HepG2 (cell line): ENCODE measurements at regions not wholly inside any gene's neighbourhood (a gene's known extent, or its start where the extent isn't known, plus 50 kb on each side); places are given as distances from the start of the nearest gene placed in this dataset.

Source experiments
- ATAC-seq: fragments of 200-7000 bp; cut with Tn5 transposase; 3 replicates; pipeline ENCODE4 v1.9.1; 2020; ENCODE audit warnings: mild to moderate bottlenecking, moderate library complexity
- BruUV-seq: library from RNA; stranded (reverse); fragments of 400-500 nt; replicated peaks from 2 replicates; lab custom pipeline; 2021; lab: Mats Ljungman, UMichigan
- CTCF ChIA-PET: fragments of 300-600 bp; formaldehyde crosslinking; extraction: SDS; loops from one replicate; lab custom pipeline; 2021; ENCODE audit warnings: low total read pairs, inconsistent platforms, low intra/inter-chr PET ratio; lab: Yijun Ruan, JAX
- POLR2A ChIA-PET: fragments of 350-600 bp; sonication (Branson Sonifier 250); formaldehyde crosslinking; loops from one replicate; lab custom pipeline; 2020; ENCODE audit warnings: antibody characterized with exemption, inconsistent platforms; lab: Yijun Ruan, JAX
- DNase-seq: peaks from one replicate; pipeline ENCODE4 v3.0.0-alpha.2; 2015; ENCODE audit warnings: low spot score
- FAIRE-seq: peaks from 3 replicates; lab custom pipeline; 2011; peaks lifted over from hg19 to GRCh38; lab: Jason Lieb, UNC
- H2AFZ ChIP-seq: one replicate; pipeline ENCODE4 v1.6.1; 2011; ENCODE audit warnings: low read length, inconsistent platforms
- H3K27ac ChIP-seq: fragments of 300-600 bp; 3 replicates; pipeline ENCODE4 v1.8.0; 2011; ENCODE audit warnings: mixed run types, mild to moderate bottlenecking, mixed read lengths, low read length, inconsistent platforms; ENCODE audit not compliant: insufficient read depth; ENCODE audit errors: extremely low read length
- H3K27me3 ChIP-seq, 2 experiments: fragments of 200-600 bp in 1 of 2; 2 replicates in 1 of 2; 3 replicates in 1 of 2; pipeline versions ENCODE4 v1.6.0 to v1.8.0; 2011; ENCODE audit warnings: low read length in 2 of 2, mild to moderate bottlenecking in 2 of 2, moderate library complexity in 2 of 2, inconsistent platforms in 1 of 2; ENCODE audit not compliant: insufficient read depth in 2 of 2, control insufficient read depth in 1 of 2
- H3K36me3 ChIP-seq, 2 experiments: fragments of 200-600 bp in 1 of 2; replicated peaks in 1 of 2; 2 replicates in 1 of 2; 3 replicates in 1 of 2; pipeline versions ENCODE4 v1.5.1 to v1.8.0; 2011; ENCODE audit warnings: low read length in 2 of 2, inconsistent platforms in 1 of 2; ENCODE audit not compliant: insufficient read depth in 2 of 2, control insufficient read depth in 1 of 2
- H3K4me1 ChIP-seq: 2 replicates; pipeline ENCODE4 v1.5.1; 2012; ENCODE audit warnings: low read length, inconsistent platforms; ENCODE audit not compliant: insufficient read depth
- H3K4me2 ChIP-seq: 2 replicates; pipeline ENCODE4 v1.6.0; 2011; ENCODE audit warnings: low read depth, low read length, inconsistent platforms
- H3K4me3 ChIP-seq, 3 experiments: fragments of 200-600 bp in 1 of 3; sonication (generic), shearing (Covaris generic) in 1 of 3; replicated peaks in 1 of 3; 2 replicates each; pipeline ENCODE4 v1.5.1; 2011 to 2016; ENCODE audit warnings: low read length in 3 of 3, inconsistent platforms in 2 of 3, low read depth in 2 of 3, mild to moderate bottlenecking in 2 of 3, control low read depth in 1 of 3, mixed read lengths in 1 of 3; ENCODE audit not compliant: insufficient read depth in 1 of 3
- H3K79me2 ChIP-seq: one replicate; pipeline ENCODE4 v1.6.1; 2011; ENCODE audit warnings: low read length, inconsistent platforms; ENCODE audit not compliant: insufficient read depth
- H3K9ac ChIP-seq: 2 replicates; pipeline ENCODE4 v1.6.0; 2011; ENCODE audit warnings: mild to moderate bottlenecking, low read depth, low read length, inconsistent platforms; ENCODE audit not compliant: insufficient read depth
- H3K9me3 ChIP-seq: 2 replicates; pipeline ENCODE4 v1.5.1; 2012; ENCODE audit warnings: mild to moderate bottlenecking, low read length
- H4K20me1 ChIP-seq: 2 replicates; pipeline ENCODE4 v1.6.0; 2011; ENCODE audit warnings: inconsistent platforms, mild to moderate bottlenecking, low read length, moderate library complexity; ENCODE audit not compliant: insufficient read depth
- AGO1 ChIP-seq: fragments of 200-400 bp; formaldehyde crosslinking; IDR thresholded peaks from 2 replicates; pipeline ENCODE4 v1.6.1; 2017; ENCODE audit warnings: mild to moderate bottlenecking, low read depth, low read length, moderate library complexity; ENCODE audit not compliant: poor library complexity, severe bottlenecking
- BRD4 ChIP-seq: sonication (generic); formaldehyde crosslinking; IDR thresholded peaks from 2 replicates; pipeline ENCODE4 v1.4.0; 2020; ENCODE audit warnings: missing genetic modification reagents
- HNRNPL ChIP-seq: fragments of 200-400 bp; formaldehyde crosslinking; IDR thresholded peaks from 2 replicates; pipeline ENCODE4 v1.6.1; 2017; ENCODE audit warnings: mild to moderate bottlenecking, low read depth, low read length
- MED1 ChIP-seq: sonication (generic); formaldehyde crosslinking; IDR thresholded peaks from 2 replicates; pipeline ENCODE4 v1.4.0; 2020; ENCODE audit warnings: missing genetic modification reagents
- NR2F2 ChIP-seq: IDR thresholded peaks from 2 replicates; pipeline ENCODE4 v1.6.1; 2012; ENCODE audit warnings: low read depth, inconsistent platforms, borderline replicate concordance
- SRF ChIP-seq: IDR thresholded peaks from 2 replicates; pipeline ENCODE4 v1.6.1; 2011; ENCODE audit warnings: mild to moderate bottlenecking, low read depth, low read length, moderate library complexity
- YEATS4 ChIP-seq: sonication (generic); formaldehyde crosslinking; IDR thresholded peaks from 2 replicates; pipeline ENCODE4 v1.4.0; 2020; ENCODE audit warnings: missing genetic modification reagents, borderline replicate concordance
- ZNF143 ChIP-seq: sonication (generic); formaldehyde crosslinking; IDR thresholded peaks from 2 replicates; pipeline ENCODE4 v1.4.0; 2020; ENCODE audit warnings: missing genetic modification reagents
- ZNF33A ChIP-seq: sonication (generic); formaldehyde crosslinking; IDR thresholded peaks from 2 replicates; pipeline ENCODE4 v1.5.1; 2020; ENCODE audit warnings: missing genetic modification reagents, mild to moderate bottlenecking, moderate library complexity, borderline replicate concordance
- ZNF564 ChIP-seq: sonication (generic); formaldehyde crosslinking; IDR thresholded peaks from 2 replicates; pipeline ENCODE4 v1.8.1; 2023; ENCODE audit warnings: mild to moderate bottlenecking, missing genetic modification reagents
- ZNF605 ChIP-seq: sonication (generic); formaldehyde crosslinking; IDR thresholded peaks from 2 replicates; pipeline ENCODE4 v1.8.0; 2022; ENCODE audit warnings: mild to moderate bottlenecking, missing genetic modification reagents
- ZNF629 ChIP-seq: sonication (generic); formaldehyde crosslinking; conservative IDR thresholded peaks from 2 replicates; pipeline ENCODE4 v1.5.0; 2020; ENCODE audit warnings: missing genetic modification reagents
- ZNF709 ChIP-seq: sonication (generic); formaldehyde crosslinking; IDR thresholded peaks from 2 replicates; pipeline ENCODE4 v1.5.0; 2020; ENCODE audit warnings: mild to moderate bottlenecking, missing genetic modification reagents
- WGBS: methylation state at CpG from one replicate; pipeline ENCODE4 v1.1.6; 2017; ENCODE audit warnings: low lambda C conversion rate; 5-methylcytosine and 5-hydroxymethylcytosine counted together
- in situ Hi-C: cut with HindIII; loops from 2 replicates; pipeline ENCODE4 v1.10.0; 2017; ENCODE audit warnings: low pct_unique_long_range_greater_than_20kb; ENCODE audit not compliant: extremely low pct_ligation_motif_present
- intact Hi-C: fragments of 100-400 bp; cut with micrococcal nuclease; formaldehyde crosslinking; loops from one replicate; pipeline ENCODE4 v1.10.0; 2022; ENCODE audit not compliant: unreplicated experiment
- TF ChIP-seq, protein P1 (sequence below): sonication (generic); formaldehyde crosslinking; IDR thresholded peaks from 2 replicates; pipeline ENCODE4 v1.4.0; 2020; ENCODE audit warnings: missing genetic modification reagents, borderline replicate concordance
- TF ChIP-seq, protein P2 (sequence below): sonication (generic); formaldehyde crosslinking; IDR thresholded peaks from 2 replicates; pipeline ENCODE4 v1.9.0; 2022; ENCODE audit warnings: low read depth, missing genetic modification reagents
- TF ChIP-seq, protein P3 (sequence below): sonication (generic); formaldehyde crosslinking; IDR thresholded peaks from 2 replicates; pipeline ENCODE4 v1.4.0; 2020; ENCODE audit warnings: missing genetic modification reagents, mild to moderate bottlenecking, borderline replicate concordance

DNA sequence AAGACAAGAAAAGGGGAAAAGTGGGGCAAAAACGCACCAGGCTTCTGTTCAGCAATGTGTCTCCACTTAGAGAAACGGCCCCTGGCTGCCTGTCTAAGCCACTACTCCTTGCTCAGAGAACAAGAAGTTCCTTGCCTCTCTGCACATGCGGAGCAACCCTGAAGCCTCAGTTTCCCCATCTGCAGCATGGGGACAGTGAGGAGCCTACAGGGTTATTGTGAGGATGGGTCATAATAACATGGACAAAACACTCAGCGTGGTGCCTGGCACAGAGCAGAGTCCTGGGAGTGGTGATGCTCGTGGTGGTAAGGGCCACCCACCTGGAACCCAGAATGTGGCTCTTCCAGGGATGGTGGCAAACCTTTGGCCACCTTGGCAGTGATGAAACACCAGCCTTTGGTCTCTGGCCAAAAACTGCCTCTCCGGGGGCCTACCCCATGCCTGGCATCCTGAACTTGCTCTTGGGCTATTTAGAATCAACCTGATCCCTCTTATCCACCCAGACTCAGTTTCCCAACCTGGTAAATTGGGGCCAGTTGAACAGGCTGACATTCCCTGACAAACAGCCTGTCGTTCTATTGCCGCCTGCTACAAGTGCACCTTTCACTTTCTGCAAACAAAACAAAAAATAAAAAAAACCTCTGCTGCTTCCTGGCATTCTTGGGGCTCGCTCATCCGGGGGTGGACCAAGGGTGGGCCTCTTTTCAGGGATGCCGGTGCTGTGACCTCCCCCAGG lies 56.5 kb upstream of the DLK1 start:
- Histone ChIP-seq H3K9ac (no peak overlapping the region), H4K20me1 (no peaks in the 10 kb centered on the region), H3K4me1 (peaks cover 100% of the 10 kb centered on the region), H3K4me3 (peak overlapping the region; percentile 27 to 50 (median 31); a peak in 3 of 6 replicates), H3K4me2 (peak overlapping the region; percentile 68), H2AFZ (no peak overlapping the region), H3K27ac (no peak overlapping the region), H3K9me3 (no peaks in the 10 kb centered on the region), H3K36me3 (no peaks in the 10 kb centered on the region), H3K27me3 (no peaks in the 10 kb centered on the region), H3K79me2 (no peaks in the 10 kb centered on the region)
- no peak for DNase-seq
- WGBS: 36% methylated on average over 10 of the region's 11 CpGs
- ChIA-PET CTCF (no interaction called here), POLR2A (interaction anchor here (0.7 kb wide), 1 partner anchor 147 kb away, joined by 3 read pairs; no protein-coding TSS in a partner anchor)
- ATAC-seq: no peak
- in situ Hi-C loops (no loop called here), intact Hi-C loops (no loop called here)
- BruUV-seq: no TSS peak
- no peak for FAIRE-seq
- no peak for TF ChIP-seq YEATS4
- 0 out of 2 replicates have a peak, but pooled peaks have one; percentile 26 for TF ChIP-seq ZNF709 (CRISPR knock-in tag)
- no peak for TF ChIP-seq SRF
- TF ChIP-seq HNRNPL: peak; percentile 60; the same call in 1 of the 2 replicates
- TF ChIP-seq, protein P1, sequence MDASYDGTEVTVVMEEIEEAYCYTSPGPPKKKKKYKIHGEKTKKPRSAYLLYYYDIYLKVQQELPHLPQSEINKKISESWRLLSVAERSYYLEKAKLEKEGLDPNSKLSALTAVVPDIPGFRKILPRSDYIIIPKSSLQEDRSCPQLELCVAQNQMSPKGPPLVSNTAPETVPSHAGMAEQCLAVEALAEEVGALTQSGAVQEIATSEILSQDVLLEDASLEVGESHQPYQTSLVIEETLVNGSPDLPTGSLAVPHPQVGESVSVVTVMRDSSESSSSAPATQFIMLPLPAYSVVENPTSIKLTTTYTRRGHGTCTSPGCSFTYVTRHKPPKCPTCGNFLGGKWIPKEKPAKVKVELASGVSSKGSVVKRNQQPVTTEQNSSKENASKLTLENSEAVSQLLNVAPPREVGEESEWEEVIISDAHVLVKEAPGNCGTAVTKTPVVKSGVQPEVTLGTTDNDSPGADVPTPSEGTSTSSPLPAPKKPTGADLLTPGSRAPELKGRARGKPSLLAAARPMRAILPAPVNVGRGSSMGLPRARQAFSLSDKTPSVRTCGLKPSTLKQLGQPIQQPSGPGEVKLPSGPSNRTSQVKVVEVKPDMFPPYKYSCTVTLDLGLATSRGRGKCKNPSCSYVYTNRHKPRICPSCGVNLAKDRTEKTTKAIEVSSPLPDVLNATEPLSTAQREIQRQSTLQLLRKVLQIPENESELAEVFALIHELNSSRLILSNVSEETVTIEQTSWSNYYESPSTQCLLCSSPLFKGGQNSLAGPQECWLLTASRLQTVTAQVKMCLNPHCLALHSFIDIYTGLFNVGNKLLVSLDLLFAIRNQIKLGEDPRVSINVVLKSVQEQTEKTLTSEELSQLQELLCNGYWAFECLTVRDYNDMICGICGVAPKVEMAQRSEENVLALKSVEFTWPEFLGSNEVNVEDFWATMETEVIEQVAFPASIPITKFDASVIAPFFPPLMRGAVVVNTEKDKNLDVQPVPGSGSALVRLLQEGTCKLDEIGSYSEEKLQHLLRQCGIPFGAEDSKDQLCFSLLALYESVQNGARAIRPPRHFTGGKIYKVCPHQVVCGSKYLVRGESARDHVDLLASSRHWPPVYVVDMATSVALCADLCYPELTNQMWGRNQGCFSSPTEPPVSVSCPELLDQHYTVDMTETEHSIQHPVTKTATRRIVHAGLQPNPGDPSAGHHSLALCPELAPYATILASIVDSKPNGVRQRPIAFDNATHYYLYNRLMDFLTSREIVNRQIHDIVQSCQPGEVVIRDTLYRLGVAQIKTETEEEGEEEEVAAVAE (CRISPR knock-in tag): no peak
- TF ChIP-seq ZNF605: no peak
- TF ChIP-seq NR2F2: no peak
- TF ChIP-seq BRD4: no peak
- peak; percentile 84 for TF ChIP-seq ZNF629 (CRISPR knock-in tag)
- TF ChIP-seq AGO1: no peak
- TF ChIP-seq ZNF143 (CRISPR knock-in tag): no peak
- TF ChIP-seq, protein P2, sequence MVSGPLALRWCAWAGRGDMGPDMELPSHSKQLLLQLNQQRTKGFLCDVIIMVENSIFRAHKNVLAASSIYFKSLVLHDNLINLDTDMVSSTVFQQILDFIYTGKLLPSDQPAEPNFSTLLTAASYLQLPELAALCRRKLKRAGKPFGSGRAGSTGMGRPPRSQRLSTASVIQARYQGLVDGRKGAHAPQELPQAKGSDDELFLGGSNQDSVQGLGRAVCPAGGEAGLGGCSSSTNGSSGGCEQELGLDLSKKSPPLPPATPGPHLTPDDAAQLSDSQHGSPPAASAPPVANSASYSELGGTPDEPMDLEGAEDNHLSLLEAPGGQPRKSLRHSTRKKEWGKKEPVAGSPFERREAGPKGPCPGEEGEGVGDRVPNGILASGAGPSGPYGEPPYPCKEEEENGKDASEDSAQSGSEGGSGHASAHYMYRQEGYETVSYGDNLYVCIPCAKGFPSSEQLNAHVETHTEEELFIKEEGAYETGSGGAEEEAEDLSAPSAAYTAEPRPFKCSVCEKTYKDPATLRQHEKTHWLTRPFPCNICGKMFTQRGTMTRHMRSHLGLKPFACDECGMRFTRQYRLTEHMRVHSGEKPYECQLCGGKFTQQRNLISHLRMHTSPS (CRISPR knock-in tag): peak; percentile 74
- TF ChIP-seq ZNF564 (CRISPR knock-in tag): 0 out of 2 replicates have a peak, but pooled peaks have one; percentile 29
- no peak for TF ChIP-seq ZNF33A (CRISPR knock-in tag)
- no peak for TF ChIP-seq MED1 (CRISPR knock-in tag)
- TF ChIP-seq, protein P3, sequence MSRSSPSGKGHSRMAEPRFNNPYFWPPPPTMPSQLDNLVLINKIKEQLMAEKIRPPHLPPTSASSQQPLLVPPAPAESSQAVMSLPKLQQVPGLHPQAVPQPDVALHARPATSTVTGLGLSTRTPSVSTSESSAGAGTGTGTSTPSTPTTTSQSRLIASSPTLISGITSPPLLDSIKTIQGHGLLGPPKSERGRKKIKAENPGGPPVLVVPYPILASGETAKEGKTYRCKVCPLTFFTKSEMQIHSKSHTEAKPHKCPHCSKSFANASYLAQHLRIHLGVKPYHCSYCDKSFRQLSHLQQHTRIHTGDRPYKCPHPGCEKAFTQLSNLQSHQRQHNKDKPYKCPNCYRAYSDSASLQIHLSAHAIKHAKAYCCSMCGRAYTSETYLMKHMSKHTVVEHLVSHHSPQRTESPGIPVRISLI (CRISPR knock-in tag): peak; percentile 55; the same call in 1 of the 2 replicates
